ENCODE measurements at regions not wholly inside any gene's neighbourhood (a gene's known extent, or its start where the extent isn't known, plus 50 kb on each side); places are given as distances from the start of the nearest gene placed in this dataset.

- Mint-ChIP-seq H3K27ac (no peak overlapping the region), H3K4me3 (no peak overlapping the region), H3K36me3 (no peaks in the 10 kb centered on the region), H3K27me3 (peaks cover 9% of the 10 kb centered on the region), H3K4me1 (no peaks in the 10 kb centered on the region), H3K9me3 (no peaks in the 10 kb centered on the region)
- no peak for DNase-seq (ENCODE audit: low spot score in 2 of 2)
- no peak for ATAC-seq (ENCODE audit: low read depth)
These were observed 104.6 kb upstream of the TEX51 start for GRCh38 chr2:126793885-126794613.

GRCh38 chr2:126795656-126796055 lies 103.0 kb upstream of the TEX51 start:
- Mint-ChIP-seq H3K4me3 (no peak overlapping the region), H3K27ac (no peak overlapping the region), H3K9me3 (no peaks in the 10 kb centered on the region), H3K36me3 (no peaks in the 10 kb centered on the region), H3K27me3 (peaks cover 9% of the 10 kb centered on the region), H3K4me1 (no peaks in the 10 kb centered on the region)
- DNase-seq (ENCODE audit: low spot score in 2 of 2): no peak
- ATAC-seq (ENCODE audit: low read depth): no peak

GRCh38 chr2:126796931-126797621 lies 101.6 kb upstream of the TEX51 start:
- ATAC-seq (ENCODE audit: low read depth): no peak
- Mint-ChIP-seq H3K4me1 (no peaks in the 10 kb centered on the region), H3K27me3 (peaks cover 9% of the 10 kb centered on the region), H3K9me3 (no peaks in the 10 kb centered on the region), H3K27ac (no peak overlapping the region), H3K36me3 (no peaks in the 10 kb centered on the region), H3K4me3 (no peak overlapping the region)
- DNase-seq (ENCODE audit: low spot score in 2 of 2): no peak

GRCh38 chr2:126797622-126798275 lies 100.9 kb upstream of the TEX51 start:
- ATAC-seq (ENCODE audit: low read depth) (no peak), DNase-seq (ENCODE audit: low spot score in 2 of 2) (no peak)
- H3K4me1 Mint-ChIP-seq: no peaks in the 10 kb centered on the region
- H3K4me3 Mint-ChIP-seq: no peak overlapping the region
- no peaks in the 10 kb centered on the region for H3K36me3 Mint-ChIP-seq
- H3K27ac Mint-ChIP-seq: no peak overlapping the region
- peaks cover 8% of the 10 kb centered on the region for H3K27me3 Mint-ChIP-seq
- no peaks in the 10 kb centered on the region for H3K9me3 Mint-ChIP-seq

- no peaks in the 10 kb centered on the region for H3K4me1 Mint-ChIP-seq
- no peak overlapping the region for H3K27ac Mint-ChIP-seq
- no peak for DNase-seq (ENCODE audit: low spot score in 2 of 2)
- peaks cover 4% of the 10 kb centered on the region for H3K27me3 Mint-ChIP-seq
- ATAC-seq (ENCODE audit: low read depth): no peak
- no peaks in the 10 kb centered on the region for H3K9me3 Mint-ChIP-seq
- H3K36me3 Mint-ChIP-seq: no peaks in the 10 kb centered on the region
- no peak overlapping the region for H3K4me3 Mint-ChIP-seq
These were observed 100.2 kb upstream of the TEX51 start for GRCh38 chr2:126798276-126799140.

GRCh38 chr2:126799301-126799700 lies 99.4 kb upstream of the TEX51 start:
- H3K4me3 Mint-ChIP-seq: no peak overlapping the region
- H3K4me1 Mint-ChIP-seq: no peaks in the 10 kb centered on the region
- no peak for DNase-seq (ENCODE audit: low spot score in 2 of 2)
- no peaks in the 10 kb centered on the region for H3K9me3 Mint-ChIP-seq
- ATAC-seq (ENCODE audit: low read depth): no peak
- no peaks in the 10 kb centered on the region for H3K36me3 Mint-ChIP-seq
- H3K27ac Mint-ChIP-seq: no peak overlapping the region
- peaks cover 2% of the 10 kb centered on the region for H3K27me3 Mint-ChIP-seq

- no peak overlapping the region for H3K4me3 Mint-ChIP-seq
- H3K36me3 Mint-ChIP-seq: no peaks in the 10 kb centered on the region
- no peaks in the 10 kb centered on the region for H3K4me1 Mint-ChIP-seq
- no peaks in the 10 kb centered on the region for H3K9me3 Mint-ChIP-seq
- no peak overlapping the region for H3K27ac Mint-ChIP-seq
- ATAC-seq (ENCODE audit: low read depth): no peak
- no peak for DNase-seq (ENCODE audit: low spot score in 2 of 2)
- peaks cover 2% of the 10 kb centered on the region for H3K27me3 Mint-ChIP-seq
These were observed 97.2 kb upstream of the TEX51 start for GRCh38 chr2:126801473-126801872.

GRCh38 chr2:126802316-126802715 lies 96.4 kb upstream of the TEX51 start:
- Mint-ChIP-seq H3K36me3 (no peaks in the 10 kb centered on the region), H3K27me3 (no peaks in the 10 kb centered on the region), H3K4me3 (no peak overlapping the region), H3K9me3 (no peaks in the 10 kb centered on the region), H3K4me1 (no peaks in the 10 kb centered on the region), H3K27ac (no peak overlapping the region)
- DNase-seq (ENCODE audit: low spot score in 2 of 2): no peak
- ATAC-seq (ENCODE audit: low read depth): no peak

- ATAC-seq (ENCODE audit: low read depth) (no peak), DNase-seq (ENCODE audit: low spot score in 2 of 2) (no peak)
- Mint-ChIP-seq H3K27ac (no peak overlapping the region), H3K4me1 (no peaks in the 10 kb centered on the region), H3K4me3 (no peak overlapping the region), H3K9me3 (no peaks in the 10 kb centered on the region), H3K27me3 (no peaks in the 10 kb centered on the region), H3K36me3 (no peaks in the 10 kb centered on the region)
These were observed 95.8 kb upstream of the TEX51 start for GRCh38 chr2:126802774-126803433.

GRCh38 chr2:126803434-126803775 lies 95.3 kb upstream of the TEX51 start:
- H3K27ac Mint-ChIP-seq: no peak overlapping the region
- no peak overlapping the region for H3K4me3 Mint-ChIP-seq
- no peaks in the 10 kb centered on the region for H3K27me3 Mint-ChIP-seq
- ATAC-seq (ENCODE audit: low read depth) (no peak), DNase-seq (ENCODE audit: low spot score in 2 of 2) (no peak)
- H3K9me3 Mint-ChIP-seq: no peaks in the 10 kb centered on the region
- no peaks in the 10 kb centered on the region for H3K36me3 Mint-ChIP-seq
- no peaks in the 10 kb centered on the region for H3K4me1 Mint-ChIP-seq

GRCh38 chr2:126804347-126804746 lies 94.3 kb upstream of the TEX51 start:
- Mint-ChIP-seq H3K4me1 (no peaks in the 10 kb centered on the region), H3K4me3 (no peak overlapping the region), H3K27me3 (no peaks in the 10 kb centered on the region), H3K36me3 (no peaks in the 10 kb centered on the region), H3K27ac (no peak overlapping the region), H3K9me3 (no peaks in the 10 kb centered on the region)
- ATAC-seq (ENCODE audit: low read depth): no peak
- DNase-seq (ENCODE audit: low spot score in 2 of 2): no peak

- H3K36me3 Mint-ChIP-seq: no peaks in the 10 kb centered on the region
- H3K4me1 Mint-ChIP-seq: no peaks in the 10 kb centered on the region
- no peak for ATAC-seq (ENCODE audit: low read depth)
- peaks cover 2% of the 10 kb centered on the region for H3K27me3 Mint-ChIP-seq
- H3K4me3 Mint-ChIP-seq: no peak overlapping the region
- H3K9me3 Mint-ChIP-seq: peaks cover 5% of the 10 kb centered on the region
- H3K27ac Mint-ChIP-seq: no peak overlapping the region
- no peak for DNase-seq (ENCODE audit: low spot score in 2 of 2)
These were observed 89.8 kb upstream of the TEX51 start for GRCh38 chr2:126808929-126809328.

- H3K36me3 Mint-ChIP-seq: no peaks in the 10 kb centered on the region
- H3K27ac Mint-ChIP-seq: no peak overlapping the region
- DNase-seq (ENCODE audit: low spot score in 2 of 2): no peak
- peaks cover 2% of the 10 kb centered on the region for H3K27me3 Mint-ChIP-seq
- H3K9me3 Mint-ChIP-seq: peaks cover 7% of the 10 kb centered on the region
- no peak for ATAC-seq (ENCODE audit: low read depth)
- H3K4me3 Mint-ChIP-seq: no peak overlapping the region
- no peaks in the 10 kb centered on the region for H3K4me1 Mint-ChIP-seq
These were observed 89.3 kb upstream of the TEX51 start for GRCh38 chr2:126809340-126809739.
